ENCODE measurements at regions not wholly inside any gene's neighbourhood (a gene's known extent, or its start where the extent isn't known, plus 50 kb on each side); places are given as distances from the start of the nearest gene placed in this dataset.

GRCh38 chr9:129457325-129457779 lies 163.5 kb downstream of the C9orf50 start:
- TF ChIP-seq CTCF (IDR thresholded peaks at IDR 0.05 in 4 of 5, conservative IDR thresholded peaks at IDR 0.05 in 1 of 5) (no peak), POLR2A (IDR thresholded peaks at IDR 0.05) (no peak)
